KOPT-K1 (cell line): ENCODE measurements at regions not wholly inside any gene's neighbourhood (a gene's known extent, or its start where the extent isn't known, plus 50 kb on each side); places are given as distances from the start of the nearest gene placed in this dataset.

Experiments used
- H3K27ac ChIP-seq: fragments of 200-600 bp; sonication (generic); 2 replicates; pipeline ENCODE4 v1.5.1; 2016; ENCODE audit warnings: antibody characterized with exemption, mild to moderate bottlenecking, low read depth, low read length; ENCODE audit not compliant: poor library complexity, severe bottlenecking
- H3K36me3 ChIP-seq: fragments of 200-600 bp; sonication (generic); 2 replicates; pipeline ENCODE4 v1.5.1; 2017; ENCODE audit warnings: antibody characterized with exemption, mild to moderate bottlenecking, low read length, moderate library complexity; ENCODE audit not compliant: insufficient read depth
- H3K9me3 ChIP-seq: fragments of 200-600 bp; sonication (generic); 2 replicates; pipeline ENCODE4 v1.5.1; 2017; ENCODE audit warnings: antibody characterized with exemption, low read length, mild to moderate bottlenecking; ENCODE audit not compliant: insufficient read depth, poor library complexity, severe bottlenecking

- H3K36me3 ChIP-seq = no peaks in the 10 kb centered on the region
- no peaks in the 10 kb centered on the region for H3K9me3 ChIP-seq
- H3K27ac ChIP-seq = no peak overlapping the region
These were observed 364.5 kb downstream of the BTG1 start for GRCh38 chr12:91781114-91781513.

- Histone ChIP-seq H3K36me3 (no peaks in the 10 kb centered on the region), H3K9me3 (no peaks in the 10 kb centered on the region), H3K27ac (no peak overlapping the region)
These were observed 366.7 kb downstream of the BTG1 start for GRCh38 chr12:91778938-91779400.

- Histone ChIP-seq H3K36me3 (no peaks in the 10 kb centered on the region), H3K27ac (no peak overlapping the region), H3K9me3 (no peaks in the 10 kb centered on the region)
These were observed 367.4 kb downstream of the BTG1 start for GRCh38 chr12:91778091-91778832.

GRCh38 chr12:91777268-91777992, 368.2 kb downstream of the BTG1 start:
- Histone ChIP-seq H3K9me3 (no peaks in the 10 kb centered on the region), H3K27ac (no peak overlapping the region), H3K36me3 (no peaks in the 10 kb centered on the region)

GRCh38 chr12:91774434-91774921, 371.2 kb downstream of the BTG1 start:
- Histone ChIP-seq H3K9me3 (no peaks in the 10 kb centered on the region), H3K36me3 (no peaks in the 10 kb centered on the region), H3K27ac (no peak overlapping the region)

GRCh38 chr12:91773749-91774429, 371.8 kb downstream of the BTG1 start:
- Histone ChIP-seq H3K27ac (no peak overlapping the region), H3K9me3 (no peaks in the 10 kb centered on the region), H3K36me3 (no peaks in the 10 kb centered on the region)

- Histone ChIP-seq H3K9me3 (no peaks in the 10 kb centered on the region), H3K27ac (no peak overlapping the region), H3K36me3 (no peaks in the 10 kb centered on the region)
These were observed 373.2 kb downstream of the BTG1 start for GRCh38 chr12:91772411-91772810.

GRCh38 chr12:91769736-91770135, 375.9 kb downstream of the BTG1 start:
- Histone ChIP-seq H3K27ac (no peak overlapping the region), H3K36me3 (no peaks in the 10 kb centered on the region), H3K9me3 (no peaks in the 10 kb centered on the region)

- Histone ChIP-seq H3K36me3 (no peaks in the 10 kb centered on the region), H3K27ac (no peak overlapping the region), H3K9me3 (no peaks in the 10 kb centered on the region)
These were observed 378.4 kb downstream of the BTG1 start for GRCh38 chr12:91767237-91767636.

GRCh38 chr12:91766454-91766853, 379.2 kb downstream of the BTG1 start:
- H3K9me3 ChIP-seq = no peaks in the 10 kb centered on the region
- H3K36me3 ChIP-seq = no peaks in the 10 kb centered on the region
- H3K27ac ChIP-seq = no peak overlapping the region

- no peaks in the 10 kb centered on the region for H3K9me3 ChIP-seq
- H3K27ac ChIP-seq = no peak overlapping the region
- no peaks in the 10 kb centered on the region for H3K36me3 ChIP-seq
These were observed 381.8 kb downstream of the BTG1 start for GRCh38 chr12:91763654-91764370.

GRCh38 chr12:91753649-91754048, 392.0 kb downstream of the BTG1 start:
- Histone ChIP-seq H3K9me3 (peaks cover 15% of the 10 kb centered on the region), H3K27ac (no peak overlapping the region), H3K36me3 (no peaks in the 10 kb centered on the region)

GRCh38 chr12:91746976-91747375, 398.7 kb downstream of the BTG1 start:
- no peaks in the 10 kb centered on the region for H3K36me3 ChIP-seq
- no peak overlapping the region for H3K27ac ChIP-seq
- no peaks in the 10 kb centered on the region for H3K9me3 ChIP-seq

GRCh38 chr12:91744597-91744996, 401.0 kb downstream of the BTG1 start:
- Histone ChIP-seq H3K9me3 (no peaks in the 10 kb centered on the region), H3K27ac (no peak overlapping the region), H3K36me3 (no peaks in the 10 kb centered on the region)
